GM03348 (cell line): ENCODE measurements at regions not wholly inside any gene's neighbourhood (a gene's known extent, or its start where the extent isn't known, plus 50 kb on each side); places are given as distances from the start of the nearest gene placed in this dataset.
A peak's percentile ranks its signal among the peaks of the same experiment; 100 is the strongest.

Source experiments
- DNase-seq: peaks from one replicate; pipeline ENCODE4 v3.0.0; 2012; ENCODE audit warnings: low spot score

DNA sequence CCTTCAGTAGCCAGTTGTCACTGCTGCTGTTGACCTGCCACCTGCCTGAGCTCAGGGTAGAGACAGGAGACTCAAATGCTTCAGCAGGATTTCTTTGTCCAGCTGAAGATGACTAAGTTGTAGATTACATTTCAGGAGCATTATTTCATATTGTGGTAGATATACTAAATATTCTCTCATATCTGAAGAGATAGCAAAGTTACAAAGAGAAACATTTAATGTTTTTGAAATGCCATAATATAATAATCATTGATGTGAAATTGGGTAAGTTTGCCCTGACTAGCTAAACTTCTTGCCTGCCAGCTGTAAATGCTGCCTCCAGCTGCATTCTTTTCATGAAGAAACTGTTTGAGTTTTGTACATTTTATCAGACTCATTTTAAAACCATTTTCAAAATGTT lies 247.6 kb upstream of the CNKSR2 start:
- no peak for DNase-seq

DNA sequence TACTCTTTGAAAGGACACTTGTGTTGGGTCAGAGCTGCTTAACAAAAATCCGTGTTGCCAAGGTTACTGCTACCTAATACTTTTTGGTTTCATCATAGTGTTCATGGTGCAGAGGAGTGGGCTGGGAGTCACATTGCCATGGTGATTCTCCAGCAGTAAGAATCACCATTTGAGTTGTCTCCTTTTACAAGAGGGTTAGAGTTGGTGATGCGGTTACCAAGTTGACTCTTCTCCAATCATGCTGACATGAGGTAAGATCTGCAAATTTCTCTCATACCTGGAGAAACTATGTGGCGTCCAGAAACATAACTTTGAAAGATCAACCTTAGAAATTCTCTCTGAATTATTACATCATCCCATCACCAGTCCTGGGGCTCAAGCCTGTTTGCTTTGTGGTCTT lies 242.9 kb upstream of the CNKSR2 start:
- no peak for DNase-seq

DNA sequence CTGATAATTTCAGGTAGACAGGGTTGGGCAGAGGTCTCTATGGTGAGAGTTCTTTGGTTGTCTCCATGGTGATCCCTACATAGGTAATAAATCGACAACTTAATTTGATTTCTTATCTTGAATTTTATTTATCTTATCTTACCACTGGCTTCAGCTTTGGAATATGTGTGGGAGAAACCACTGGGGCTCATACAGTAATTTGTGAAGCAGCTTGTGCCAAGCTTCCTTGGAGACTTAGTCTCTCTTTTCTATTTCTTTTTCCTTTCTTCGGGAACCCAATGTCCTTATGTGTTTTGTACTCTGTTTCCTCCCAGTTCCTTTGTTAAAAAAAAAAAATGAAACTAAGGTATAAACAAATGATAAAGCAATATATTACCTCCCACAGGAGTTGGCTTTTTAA lies 242.4 kb upstream of the CNKSR2 start:
- DNase-seq, result no peak

DNA sequence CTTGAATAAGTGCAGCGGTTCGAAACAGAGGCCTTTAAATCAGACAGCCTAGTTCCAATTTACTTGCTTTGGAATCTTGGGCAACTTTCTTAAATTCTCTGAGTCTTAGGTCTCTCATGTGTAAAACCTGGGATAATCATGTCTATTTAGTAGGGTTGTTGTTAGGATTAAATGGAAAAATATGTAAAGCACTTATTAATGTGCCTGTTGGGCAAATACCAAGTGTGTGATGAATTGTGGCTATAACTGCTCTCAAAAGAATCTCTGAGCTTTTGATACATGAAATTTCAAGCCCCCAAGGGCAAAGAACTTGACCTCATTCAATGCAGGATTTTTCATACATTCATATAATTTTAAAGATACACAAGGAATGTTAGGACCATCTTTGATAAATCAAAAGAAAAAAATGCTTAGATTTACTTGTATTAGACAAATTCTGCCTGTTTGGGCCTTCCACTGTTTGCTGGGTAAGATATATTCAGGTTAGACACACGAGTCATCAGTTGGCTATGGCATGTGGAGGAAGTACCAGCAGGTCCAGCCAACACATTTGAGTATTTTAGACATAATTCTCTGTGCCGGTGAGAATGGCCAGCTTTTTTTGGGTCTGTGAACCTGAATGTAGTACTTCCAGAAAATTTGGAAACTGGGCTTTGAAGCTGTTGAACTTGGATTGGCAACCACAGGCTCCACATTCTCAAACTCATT lies 241.4 kb upstream of the CNKSR2 start:
- DNase-seq, result no peak

DNA sequence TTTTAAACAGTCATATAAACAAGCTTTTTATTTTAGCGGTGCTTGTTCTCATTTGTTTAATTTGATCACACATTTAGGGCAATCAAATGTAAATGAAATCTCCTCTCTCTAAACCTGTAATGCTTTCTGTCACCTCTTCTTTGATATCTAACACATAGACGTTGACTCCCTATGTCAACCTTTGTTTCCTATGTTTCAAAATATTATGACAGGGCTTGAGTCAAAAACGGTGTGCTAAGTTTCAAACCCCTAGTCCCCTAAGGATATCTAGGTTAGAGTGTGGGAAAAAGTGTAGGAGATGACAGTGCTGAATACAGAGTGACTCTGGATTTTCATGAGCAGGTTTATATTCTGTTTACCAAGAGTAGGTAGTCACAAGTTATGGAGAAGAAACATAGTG lies 224.0 kb upstream of the CNKSR2 start:
- DNase-seq, result no peak

DNA sequence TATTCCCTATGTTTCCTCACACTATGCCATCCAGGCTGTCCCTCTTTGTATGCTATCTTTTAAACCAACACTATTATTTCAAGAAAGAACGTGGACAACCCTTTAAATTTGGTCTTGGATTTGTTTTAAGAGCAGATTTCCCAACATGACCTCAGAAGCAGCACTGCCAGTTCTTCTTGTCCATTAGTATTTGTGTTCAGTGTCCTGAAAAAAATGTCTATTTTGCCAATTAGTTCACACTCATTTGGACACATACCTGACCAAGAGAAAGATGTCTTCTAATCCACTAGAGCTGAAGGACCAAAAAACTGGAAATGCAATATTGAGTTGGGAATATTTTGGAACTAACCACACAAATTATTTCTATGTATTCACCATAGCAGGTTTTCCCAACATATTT lies 223.2 kb upstream of the CNKSR2 start:
- no peak for DNase-seq

DNA sequence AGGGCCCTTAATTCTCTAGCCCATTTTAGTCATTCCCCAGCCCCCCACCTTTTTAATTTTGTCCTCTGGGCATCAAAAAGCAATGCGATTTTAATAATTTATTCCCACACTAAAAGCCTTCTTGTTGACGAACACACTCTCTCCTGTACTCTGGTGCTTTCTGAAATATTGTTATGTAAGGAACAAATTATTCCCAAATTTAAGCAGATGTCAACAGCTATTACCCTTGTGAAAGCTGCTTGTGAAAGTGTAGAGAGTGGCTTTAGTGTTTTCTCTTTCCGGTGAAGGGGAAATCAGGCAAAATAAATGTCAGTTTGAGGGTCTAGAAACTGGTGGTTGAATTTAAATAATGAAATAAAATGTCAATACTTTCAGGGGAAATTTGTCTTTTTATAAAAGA lies 221.2 kb upstream of the CNKSR2 start:
- no peak for DNase-seq

DNA sequence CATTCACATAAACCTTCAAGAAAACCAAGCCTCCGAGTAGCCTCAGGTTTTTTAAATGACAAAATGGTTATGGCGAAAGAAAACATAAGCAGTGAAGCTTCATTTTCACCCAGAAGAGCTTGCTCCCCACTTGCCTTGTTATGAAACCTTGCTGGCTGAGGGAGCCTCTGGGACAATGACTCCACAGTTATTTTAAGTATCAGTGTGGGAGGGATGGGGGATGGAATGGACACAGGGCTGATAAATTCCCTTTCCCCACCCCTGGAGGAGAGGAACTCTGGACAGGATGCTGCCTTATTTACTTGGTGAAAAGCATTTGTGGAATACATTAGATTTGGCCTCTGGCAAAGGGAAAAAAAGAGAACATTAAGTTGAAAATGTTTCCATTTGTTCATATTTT lies 220.7 kb upstream of the CNKSR2 start:
- DNase-seq, result peak; percentile 48

DNA sequence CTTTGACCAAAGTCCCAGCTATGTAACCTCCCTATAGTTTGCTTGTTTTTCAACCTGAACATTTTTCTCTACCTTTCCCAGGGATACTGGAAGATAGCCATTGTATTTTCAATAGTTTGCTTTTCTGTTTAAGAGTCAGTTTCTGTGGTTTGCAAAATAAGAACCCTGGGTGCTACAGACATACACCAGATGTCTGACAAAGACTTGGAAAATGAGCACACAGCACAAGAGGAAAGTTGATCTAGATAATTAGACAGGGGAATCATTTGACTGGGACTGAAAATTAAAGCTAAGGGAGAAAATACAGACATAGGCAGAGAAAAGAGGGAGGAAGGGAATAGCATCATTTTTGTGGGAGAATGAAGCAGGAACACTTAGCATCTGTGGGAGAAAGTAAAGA lies 218.3 kb upstream of the CNKSR2 start:
- no peak for DNase-seq

DNA sequence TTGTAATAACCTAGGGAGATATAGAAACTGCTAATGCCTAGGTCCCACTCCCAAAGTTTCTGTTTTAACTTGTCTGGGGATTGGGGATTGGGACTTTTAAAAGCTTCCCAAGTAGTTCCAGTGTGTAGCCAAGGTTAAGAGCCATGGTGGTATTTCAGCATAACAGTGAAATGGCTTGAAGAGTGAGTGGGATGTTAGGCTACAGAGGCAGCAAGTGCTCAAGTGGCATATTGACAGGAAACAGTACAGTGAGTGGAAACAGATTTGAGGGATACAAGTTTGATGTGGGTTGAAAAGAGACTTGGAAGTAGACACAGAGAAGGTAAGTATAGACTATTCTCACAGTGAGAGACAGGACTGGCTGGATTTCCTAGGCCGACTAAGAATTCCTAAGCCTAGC lies 217.6 kb upstream of the CNKSR2 start:
- no peak for DNase-seq

DNA sequence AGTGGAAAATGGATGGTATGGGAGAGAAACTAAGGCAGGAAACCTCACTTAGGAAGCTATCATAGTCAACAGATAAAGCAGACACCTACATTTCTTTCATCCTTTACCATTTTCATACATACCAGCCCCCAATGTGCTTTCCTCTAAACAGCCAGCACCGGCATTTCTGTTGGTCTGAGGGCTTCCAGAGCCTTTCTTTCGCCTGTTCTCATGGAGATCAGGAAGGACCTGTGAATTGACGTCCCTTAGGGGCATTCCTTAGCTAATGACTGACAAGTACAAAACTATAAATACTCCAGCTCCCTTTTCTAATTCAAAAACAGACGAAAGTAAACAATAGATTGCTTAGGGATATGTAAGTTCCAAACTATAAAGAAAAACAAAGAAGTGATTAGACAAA lies 215.5 kb upstream of the CNKSR2 start:
- no peak for DNase-seq

DNA sequence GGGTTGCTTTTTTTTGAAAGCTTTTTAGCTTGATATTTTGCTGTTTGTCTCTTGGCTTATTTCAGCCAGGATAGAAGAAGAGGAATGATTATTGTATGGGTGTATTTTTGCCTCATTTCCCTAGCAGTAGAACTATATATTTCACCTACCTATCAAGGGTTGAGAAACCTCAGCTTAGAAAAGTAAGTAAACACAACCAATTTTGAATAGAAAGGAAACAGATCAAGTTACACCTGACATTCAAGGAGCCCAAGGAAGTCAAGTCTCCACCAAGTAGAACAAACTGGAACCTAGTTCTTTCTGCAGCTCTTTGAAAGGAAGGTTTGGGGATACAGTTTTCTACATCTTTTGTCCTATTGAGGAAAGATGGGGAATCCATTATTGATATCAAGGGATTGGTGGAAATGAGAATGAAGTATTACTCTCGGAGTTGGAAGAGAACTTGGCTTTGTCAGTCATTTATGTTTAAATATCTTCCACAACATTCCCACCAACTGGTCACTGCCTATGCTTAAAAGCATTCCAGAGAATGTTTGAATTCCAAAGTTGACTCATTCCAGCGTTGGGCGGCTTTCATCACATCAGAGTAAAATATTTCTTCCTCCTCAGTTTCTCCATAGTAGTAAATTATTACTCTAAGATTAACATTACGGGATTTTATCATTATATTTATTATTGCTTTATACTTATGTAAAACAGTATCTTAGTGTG lies 207.8 kb upstream of the CNKSR2 start:
- DNase-seq, result peak; percentile 28

DNA sequence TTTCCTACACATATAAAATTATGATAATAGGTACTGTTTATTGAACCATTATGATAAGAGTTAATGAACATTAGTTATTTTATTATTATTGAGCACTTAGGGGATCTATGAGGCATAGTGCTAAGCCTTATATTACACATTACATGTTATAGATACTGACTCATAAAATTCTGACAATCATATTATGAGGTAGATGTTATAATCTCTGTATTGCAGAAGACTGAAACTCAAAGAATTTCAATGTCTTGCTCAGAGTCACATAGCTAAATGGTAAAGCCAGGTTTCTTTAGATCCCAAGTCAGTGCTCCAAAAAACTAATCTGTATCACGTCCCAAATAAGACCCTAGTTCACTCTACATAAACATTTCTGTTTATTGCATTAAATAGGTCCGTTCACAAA lies 207.2 kb upstream of the CNKSR2 start:
- no peak for DNase-seq

DNA sequence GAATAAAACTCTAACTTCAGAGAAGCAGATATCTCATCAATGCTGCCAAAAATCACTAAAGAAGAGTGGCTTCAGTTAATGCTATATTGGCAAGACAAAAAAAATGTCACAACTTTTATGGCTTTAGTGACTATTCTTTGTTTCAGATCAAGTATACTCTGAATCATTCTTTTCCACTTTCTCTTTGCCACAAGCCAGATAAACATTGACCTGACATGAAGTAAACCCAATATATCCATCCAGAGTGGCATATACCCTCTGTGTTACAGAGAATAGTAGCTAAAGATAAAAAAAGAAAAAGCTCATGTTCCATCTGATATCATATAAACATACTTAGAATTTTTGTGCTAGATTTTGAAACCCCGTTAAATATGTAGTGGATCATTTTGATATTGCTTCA lies 206.7 kb upstream of the CNKSR2 start:
- DNase-seq, result no peak

DNA sequence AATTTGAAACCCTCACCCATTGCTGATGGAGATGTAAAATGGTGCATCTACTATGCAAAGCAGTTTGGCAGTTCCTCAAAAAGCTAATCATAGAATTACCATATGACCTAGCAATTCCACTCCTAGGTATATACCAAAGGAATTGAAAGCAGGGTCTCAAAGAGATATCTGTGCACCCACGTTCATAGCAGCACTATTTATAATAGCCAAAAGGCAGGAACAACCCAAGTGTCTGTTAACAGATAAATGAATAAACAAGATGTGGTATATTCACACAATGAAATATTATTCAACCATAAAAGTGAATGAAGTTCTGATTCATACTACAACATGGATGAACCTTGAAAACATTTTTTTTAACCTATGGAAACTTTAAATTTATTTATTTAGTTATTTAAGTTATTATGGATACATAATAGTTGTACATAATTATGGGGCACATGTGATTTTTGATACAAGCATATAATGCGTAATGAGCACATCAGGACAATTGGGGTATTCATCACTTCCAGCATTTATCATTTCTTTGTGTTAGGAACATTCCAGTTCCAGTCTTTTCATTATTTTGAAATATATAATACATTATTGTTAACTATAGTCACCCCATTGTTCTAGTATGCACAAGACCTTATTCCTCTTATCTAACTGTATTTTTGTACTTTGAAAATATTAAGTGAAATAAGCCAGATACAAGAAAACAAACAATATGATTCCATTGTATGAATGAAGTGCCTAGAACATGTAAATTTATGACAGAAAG lies 205.6 kb upstream of the CNKSR2 start:
- no peak for DNase-seq

DNA sequence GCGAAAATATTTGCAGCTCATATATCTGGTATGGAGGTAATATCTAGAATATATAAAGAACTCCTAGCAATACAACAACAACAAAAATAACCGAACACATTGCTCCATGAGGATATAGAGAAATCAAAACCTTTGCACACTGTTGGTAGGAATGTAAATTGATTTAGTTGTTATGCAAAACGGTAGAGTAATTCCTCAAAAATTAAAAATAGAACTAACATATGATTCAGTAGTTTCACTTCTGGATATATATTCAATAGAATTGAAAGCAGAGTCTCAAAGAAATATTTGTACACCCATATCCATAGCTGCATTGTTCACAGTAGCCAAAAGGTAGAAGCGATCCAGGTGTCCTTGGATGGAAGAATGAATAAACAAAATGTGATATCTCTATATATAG lies 203.0 kb upstream of the CNKSR2 start:
- no peak for DNase-seq

DNA sequence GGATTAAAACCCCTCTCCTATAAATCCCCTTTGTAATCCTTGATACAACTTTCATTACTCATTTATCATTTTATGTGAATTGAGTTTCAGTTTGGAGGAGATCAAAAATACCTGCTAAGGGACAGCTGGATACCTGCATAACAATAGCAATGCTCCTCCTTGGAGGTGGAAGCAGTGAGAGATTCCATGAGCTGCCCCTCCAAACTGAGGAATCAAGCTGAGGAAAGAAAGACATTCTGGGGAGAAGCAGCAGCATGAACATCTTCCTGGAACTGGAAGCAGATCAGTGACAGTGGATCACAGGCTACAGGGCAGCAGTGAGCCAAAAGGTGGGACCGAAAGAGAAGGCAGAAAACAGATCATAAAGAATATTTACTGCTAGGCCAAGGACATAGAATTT lies 199.8 kb upstream of the CNKSR2 start:
- DNase-seq, result no peak

DNA sequence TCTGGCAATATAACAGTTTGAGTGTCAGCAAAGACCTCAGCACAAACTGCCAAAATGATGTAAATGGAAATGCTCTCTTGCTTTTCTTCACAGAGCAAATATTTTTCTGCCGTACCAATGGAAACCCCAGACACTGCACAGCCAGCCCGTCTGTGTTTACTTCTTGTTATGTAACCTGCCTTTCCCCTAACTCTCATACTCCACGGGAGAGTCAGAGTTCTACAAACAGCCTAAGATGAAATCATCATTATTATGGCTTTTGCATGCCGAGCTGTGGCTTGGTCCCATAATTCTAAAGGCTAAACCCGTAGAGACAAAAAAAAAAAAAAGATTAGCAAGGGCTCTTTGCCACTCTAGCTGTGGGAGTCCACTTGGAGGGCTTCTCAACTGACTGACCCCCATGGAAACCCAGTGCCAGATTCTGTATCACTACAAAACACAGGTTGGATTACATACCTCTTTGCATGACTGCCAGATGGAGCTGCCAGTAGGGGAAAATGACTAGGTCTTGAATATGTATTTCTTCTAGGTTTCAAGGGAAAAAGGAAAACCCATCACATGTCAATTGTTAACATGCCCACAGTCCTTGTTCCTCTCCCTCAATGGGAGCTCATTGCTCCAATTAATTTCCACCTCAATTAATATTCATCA lies 197.2 kb upstream of the CNKSR2 start:
- peak; percentile 3 for DNase-seq

DNA sequence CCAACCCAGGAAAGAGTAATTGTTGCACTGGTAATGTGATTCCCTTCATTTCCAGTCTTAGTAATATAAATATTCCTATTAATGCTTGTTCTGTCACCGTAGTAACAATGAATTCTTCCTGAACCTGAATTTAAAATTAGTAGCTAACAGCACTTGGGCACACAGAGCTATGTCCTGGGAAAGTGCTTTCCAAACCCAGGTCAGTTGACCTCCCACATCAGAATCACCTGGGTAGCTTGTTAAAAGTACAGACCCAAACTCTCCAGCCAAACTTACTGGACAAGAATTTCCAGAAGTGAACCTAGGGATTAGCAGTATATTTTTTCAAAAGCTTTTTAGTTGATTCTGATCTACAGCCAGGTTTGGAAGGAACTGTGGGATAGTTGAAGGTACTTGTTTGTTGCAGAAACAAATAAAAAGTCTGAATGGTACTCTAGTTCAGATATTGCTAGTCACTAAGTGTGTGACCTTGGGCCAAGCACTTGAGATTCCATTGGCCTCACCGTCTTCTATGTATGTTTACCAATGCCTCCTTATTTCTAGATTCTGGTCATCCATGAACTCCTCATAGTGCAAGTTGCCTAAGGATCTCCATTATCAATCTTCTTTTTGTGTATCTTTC lies 192.9 kb upstream of the CNKSR2 start:
- DNase-seq, result no peak

DNA sequence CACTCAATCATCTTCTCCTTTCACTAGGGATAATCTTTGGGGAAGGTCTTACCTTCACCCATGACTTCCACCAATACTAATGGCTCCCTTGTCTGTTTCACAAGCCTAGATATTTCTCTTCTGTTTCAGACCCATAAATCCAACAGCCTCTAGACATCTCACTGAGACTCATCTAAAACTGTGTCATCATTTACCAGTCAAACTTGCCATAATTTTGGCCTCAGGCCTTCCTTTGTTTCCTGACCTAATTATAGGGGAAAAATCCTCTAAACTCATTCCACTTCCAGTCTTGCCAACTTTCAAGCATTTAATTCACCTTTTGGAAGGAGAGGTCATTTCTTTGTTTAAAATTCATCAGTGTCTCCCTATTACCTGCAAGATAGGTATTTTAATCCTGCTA lies 181.0 kb upstream of the CNKSR2 start:
- no peak for DNase-seq

DNA sequence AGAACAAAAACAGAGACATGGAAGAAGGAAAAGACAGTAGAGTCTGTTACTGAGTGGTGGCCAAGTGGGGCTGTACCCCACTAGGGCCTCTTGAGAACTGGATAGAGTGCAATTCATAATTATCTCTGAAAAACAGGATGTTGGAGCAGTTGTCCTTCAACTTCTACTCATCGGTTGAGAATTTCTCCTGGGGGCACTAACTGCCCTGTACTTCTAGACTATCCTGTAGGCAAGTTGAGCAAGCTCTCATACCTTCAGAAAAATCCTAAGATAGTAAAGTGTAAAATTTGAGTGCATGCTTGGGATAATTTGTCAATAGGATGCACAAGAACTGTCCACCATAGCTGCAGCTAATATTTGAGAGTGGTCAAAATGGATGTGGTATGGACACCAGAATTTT lies 179.7 kb upstream of the CNKSR2 start:
- DNase-seq, result no peak

DNA sequence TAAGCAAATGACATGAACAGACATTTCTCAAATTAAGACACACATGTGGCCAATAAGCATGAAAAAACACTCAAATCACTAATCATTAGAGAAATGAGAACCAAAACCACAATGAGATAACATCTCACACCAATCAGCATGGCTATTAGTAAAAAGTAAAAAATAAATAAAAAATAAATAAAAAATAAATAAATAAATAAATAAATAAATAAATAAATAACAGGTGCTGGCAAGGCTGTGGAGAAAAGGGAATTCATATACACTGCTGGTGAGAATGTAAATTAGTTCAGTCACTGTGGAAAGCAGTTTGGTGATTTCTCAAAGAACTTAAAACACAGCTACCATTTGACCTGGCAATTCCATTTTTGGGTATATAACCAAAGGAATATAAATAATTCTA lies 167.1 kb upstream of the CNKSR2 start:
- no peak for DNase-seq
